ENCODE measurements at regions not wholly inside any gene's neighbourhood (a gene's known extent, or its start where the extent isn't known, plus 50 kb on each side); places are given as distances from the start of the nearest gene placed in this dataset.

DNA sequence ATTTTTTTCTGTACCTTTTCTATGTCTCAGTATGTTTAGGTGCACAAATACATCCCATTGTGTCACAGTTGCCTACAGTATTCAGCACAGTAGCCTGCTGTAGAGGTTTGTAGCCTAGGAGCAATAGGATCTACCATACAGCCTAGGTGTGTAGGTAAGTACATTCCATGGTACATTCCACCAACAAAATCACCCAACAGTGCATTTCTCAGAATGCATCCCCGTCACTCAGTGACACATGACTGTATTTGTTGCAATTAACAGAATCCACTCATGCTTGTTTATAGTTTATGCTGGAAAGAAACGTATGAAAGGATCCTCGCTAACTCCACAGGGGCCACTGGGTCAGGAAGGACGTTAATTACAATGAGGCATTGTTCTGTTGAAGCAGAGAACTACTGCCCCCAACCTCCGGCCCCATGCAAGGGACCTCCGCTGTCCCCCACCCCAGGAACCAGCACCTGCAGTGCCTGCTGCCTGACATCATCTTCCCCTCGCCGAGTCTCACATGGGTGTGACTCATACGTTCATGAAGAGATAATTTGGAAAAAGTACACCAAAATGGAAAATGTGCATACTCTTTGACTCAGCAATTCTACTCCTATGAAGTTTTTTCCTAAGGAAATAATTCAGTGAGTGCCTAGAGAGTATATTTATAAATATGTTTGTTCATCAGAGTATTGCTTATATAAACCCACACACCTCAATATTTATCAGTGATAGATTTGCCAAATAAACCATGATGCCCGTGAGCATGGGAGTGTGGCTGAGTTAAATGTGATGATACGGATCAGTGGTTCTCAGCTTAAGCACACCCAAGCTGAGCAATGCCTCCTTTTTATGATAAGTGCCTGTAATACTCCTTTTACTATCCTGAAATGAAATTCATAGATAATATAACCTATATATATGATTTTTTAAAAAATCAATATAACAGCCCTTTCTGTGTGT is 156.4 kb upstream of the ECI2 start (continued):
- TF ChIP-seq, protein P1, sequence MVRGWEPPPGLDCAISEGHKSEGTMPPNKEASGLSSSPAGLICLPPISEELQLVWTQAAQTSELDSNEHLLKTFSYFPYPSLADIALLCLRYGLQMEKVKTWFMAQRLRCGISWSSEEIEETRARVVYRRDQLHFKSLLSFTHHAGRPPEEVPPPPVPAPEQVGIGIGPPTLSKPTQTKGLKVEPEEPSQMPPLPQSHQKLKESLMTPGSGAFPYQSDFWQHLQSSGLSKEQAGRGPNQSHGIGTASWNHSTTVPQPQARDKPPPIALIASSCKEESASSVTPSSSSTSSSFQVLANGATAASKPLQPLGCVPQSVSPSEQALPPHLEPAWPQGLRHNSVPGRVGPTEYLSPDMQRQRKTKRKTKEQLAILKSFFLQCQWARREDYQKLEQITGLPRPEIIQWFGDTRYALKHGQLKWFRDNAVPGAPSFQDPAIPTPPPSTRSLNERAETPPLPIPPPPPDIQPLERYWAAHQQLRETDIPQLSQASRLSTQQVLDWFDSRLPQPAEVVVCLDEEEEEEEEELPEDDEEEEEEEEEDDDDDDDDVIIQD (CRISPR knock-in tag; IDR thresholded peaks at IDR 0.05), result no peak
- TF ChIP-seq ZNF384 (IDR thresholded peaks at IDR 0.05; ENCODE audit: low read depth, low read length), result no peak
- peak; percentile 97 for TF ChIP-seq BACH1 (tag; IDR thresholded peaks at IDR 0.05)
- TF ChIP-seq BRD9 (IDR thresholded peaks at IDR 0.05; ENCODE audit: low read depth, partially characterized antibody), result no peak
- TF ChIP-seq RAD51 (IDR thresholded peaks at IDR 0.05; ENCODE audit: borderline replicate concordance, low read depth), result no peak
- TF ChIP-seq PTTG1 (tag; IDR thresholded peaks at IDR 0.05; ENCODE audit: low read depth), result no peak; the same call in 1 of the 2 replicates
- no peak for TF ChIP-seq FOXK1 (CRISPR knock-in tag; IDR thresholded peaks at IDR 0.05; ENCODE audit: borderline replicate concordance)
- TF ChIP-seq, protein P2, sequence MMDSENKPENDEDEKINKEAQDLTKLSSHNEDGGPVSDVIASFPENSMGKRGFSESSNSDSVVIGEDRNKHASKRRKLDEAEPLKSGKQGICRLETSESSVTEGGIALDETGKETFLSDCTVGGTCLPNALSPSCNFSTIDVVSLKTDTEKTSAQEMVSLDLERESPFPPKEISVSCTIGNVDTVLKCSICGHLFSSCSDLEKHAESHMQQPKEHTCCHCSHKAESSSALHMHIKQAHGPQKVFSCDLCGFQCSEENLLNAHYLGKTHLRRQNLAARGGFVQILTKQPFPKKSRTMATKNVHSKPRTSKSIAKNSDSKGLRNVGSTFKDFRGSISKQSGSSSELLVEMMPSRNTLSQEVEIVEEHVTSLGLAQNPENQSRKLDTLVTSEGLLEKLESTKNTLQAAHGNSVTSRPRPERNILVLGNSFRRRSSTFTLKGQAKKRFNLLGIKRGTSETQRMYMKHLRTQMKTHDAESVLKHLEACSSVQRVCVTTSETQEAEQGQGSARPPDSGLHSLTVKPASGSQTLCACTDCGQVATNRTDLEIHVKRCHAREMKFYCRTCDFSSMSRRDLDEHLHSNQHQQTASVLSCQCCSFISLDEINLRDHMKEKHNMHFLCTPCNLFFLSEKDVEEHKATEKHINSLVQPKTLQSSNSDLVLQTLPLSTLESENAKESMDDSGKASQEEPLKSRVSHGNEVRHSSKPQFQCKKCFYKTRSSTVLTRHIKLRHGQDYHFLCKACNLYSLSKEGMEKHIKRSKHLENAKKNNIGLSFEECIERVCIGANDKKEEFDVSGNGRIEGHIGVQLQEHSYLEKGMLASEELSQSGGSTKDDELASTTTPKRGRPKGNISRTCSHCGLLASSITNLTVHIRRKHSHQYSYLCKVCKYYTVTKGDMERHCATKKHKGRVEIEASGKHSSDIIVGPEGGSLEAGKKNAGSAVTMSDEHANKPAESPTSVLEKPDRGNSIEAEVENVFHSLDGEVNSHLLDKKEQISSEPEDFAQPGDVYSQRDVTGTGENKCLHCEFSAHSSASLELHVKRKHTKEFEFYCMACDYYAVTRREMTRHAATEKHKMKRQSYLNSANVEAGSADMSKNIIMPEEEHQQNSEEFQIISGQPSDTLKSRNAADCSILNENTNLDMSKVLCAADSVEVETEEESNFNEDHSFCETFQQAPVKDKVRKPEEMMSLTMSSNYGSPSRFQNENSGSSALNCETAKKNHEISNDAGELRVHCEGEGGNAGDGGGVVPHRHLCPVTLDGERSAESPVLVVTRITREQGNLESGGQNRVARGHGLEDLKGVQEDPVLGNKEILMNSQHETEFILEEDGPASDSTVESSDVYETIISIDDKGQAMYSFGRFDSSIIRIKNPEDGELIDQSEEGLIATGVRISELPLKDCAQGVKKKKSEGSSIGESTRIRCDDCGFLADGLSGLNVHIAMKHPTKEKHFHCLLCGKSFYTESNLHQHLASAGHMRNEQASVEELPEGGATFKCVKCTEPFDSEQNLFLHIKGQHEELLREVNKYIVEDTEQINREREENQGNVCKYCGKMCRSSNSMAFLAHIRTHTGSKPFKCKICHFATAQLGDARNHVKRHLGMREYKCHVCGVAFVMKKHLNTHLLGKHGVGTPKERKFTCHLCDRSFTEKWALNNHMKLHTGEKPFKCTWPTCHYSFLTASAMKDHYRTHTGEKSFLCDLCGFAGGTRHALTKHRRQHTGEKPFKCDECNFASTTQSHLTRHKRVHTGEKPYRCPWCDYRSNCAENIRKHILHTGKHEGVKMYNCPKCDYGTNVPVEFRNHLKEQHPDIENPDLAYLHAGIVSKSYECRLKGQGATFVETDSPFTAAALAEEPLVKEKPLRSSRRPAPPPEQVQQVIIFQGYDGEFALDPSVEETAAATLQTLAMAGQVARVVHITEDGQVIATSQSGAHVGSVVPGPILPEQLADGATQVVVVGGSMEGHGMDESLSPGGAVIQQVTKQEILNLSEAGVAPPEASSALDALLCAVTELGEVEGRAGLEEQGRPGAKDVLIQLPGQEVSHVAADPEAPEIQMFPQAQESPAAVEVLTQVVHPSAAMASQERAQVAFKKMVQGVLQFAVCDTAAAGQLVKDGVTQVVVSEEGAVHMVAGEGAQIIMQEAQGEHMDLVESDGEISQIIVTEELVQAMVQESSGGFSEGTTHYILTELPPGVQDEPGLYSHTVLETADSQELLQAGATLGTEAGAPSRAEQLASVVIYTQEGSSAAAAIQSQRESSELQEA (IDR thresholded peaks at IDR 0.05; ENCODE audit: low read depth), result no peak
- no peak for TF ChIP-seq HMG20B (CRISPR knock-in tag; IDR thresholded peaks at IDR 0.05)
- TF ChIP-seq, protein P3, sequence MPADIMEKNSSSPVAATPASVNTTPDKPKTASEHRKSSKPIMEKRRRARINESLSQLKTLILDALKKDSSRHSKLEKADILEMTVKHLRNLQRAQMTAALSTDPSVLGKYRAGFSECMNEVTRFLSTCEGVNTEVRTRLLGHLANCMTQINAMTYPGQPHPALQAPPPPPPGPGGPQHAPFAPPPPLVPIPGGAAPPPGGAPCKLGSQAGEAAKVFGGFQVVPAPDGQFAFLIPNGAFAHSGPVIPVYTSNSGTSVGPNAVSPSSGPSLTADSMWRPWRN (IDR thresholded peaks at IDR 0.05; ENCODE audit: low read depth), result no peak
- TF ChIP-seq, protein P4, sequence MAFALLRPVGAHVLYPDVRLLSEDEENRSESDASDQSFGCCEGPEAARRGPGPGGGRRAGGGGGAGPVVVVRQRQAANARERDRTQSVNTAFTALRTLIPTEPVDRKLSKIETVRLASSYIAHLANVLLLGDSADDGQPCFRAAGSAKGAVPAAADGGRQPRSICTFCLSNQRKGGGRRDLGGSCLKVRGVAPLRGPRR (CRISPR knock-in tag; IDR thresholded peaks at IDR 0.05), result no peak
- TF ChIP-seq NR2C1 (IDR thresholded peaks at IDR 0.05), result no peak
- no peak for TF ChIP-seq NR2C1 (tag; IDR thresholded peaks at IDR 0.05)
- TF ChIP-seq ZNF584 (CRISPR knock-in tag; IDR thresholded peaks at IDR 0.05; ENCODE audit: low read depth), result no peak; the same call in 1 of the 2 replicates
- TF ChIP-seq SAFB (IDR thresholded peaks at IDR 0.05; ENCODE audit: borderline replicate concordance, low read depth, low read length), result no peak
- TF ChIP-seq LEF1 (IDR thresholded peaks at IDR 0.05), result 0 out of 2 replicates have a peak, but pooled peaks have one; percentile 70

Data from K562 (cell line).